ENCODE measurements at regions not wholly inside any gene's neighbourhood (a gene's known extent, or its start where the extent isn't known, plus 50 kb on each side); places are given as distances from the start of the nearest gene placed in this dataset.

DNA sequence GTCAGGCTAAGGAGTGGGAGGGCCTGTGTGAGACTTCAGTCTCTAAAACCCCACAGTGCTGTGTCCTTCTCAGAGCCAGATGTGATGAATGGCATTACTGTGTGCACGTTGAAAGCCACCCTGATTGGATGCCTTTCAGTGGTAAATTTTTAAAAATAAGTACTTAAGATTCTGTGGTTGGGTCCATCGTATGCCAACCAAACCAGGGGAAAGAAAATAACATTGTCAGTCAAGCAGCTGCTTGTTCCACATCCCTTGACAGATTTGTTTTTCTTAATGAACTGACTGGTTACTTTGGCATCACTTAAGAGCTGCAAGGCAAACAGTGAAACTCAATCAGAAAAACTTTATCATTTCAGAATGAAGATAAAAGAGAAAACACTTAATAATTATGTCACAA is 334.0 kb upstream of the NT5E start:
- Histone ChIP-seq H3K36me3 (ENCODE audit: control insufficient read depth, low read length) (no peaks in the 10 kb centered on the region), H3K27ac (ENCODE audit: low read depth, low read length) (no peak overlapping the region), H3K9me2 (replicated peaks; ENCODE audit: control insufficient read depth, low read length) (no peaks in the 10 kb centered on the region), H3K79me2 (ENCODE audit: control insufficient read depth, low read length) (no peaks in the 10 kb centered on the region), H3K4me2 (ENCODE audit: low read length) (no peak overlapping the region), H3K4me3 (ENCODE audit: low read length) (no peak overlapping the region), H3K27me3 (ENCODE audit: control insufficient read depth, low read length) (no peaks in the 10 kb centered on the region), H3F3A (ENCODE audit: control insufficient read depth, insufficient read depth) (no peaks in the 10 kb centered on the region), H4K20me1 (ENCODE audit: control insufficient read depth, insufficient read depth, low read depth, low read length) (no peaks in the 10 kb centered on the region), H3K9me3 (ENCODE audit: control insufficient read depth, insufficient read depth, low read length) (no peaks in the 10 kb centered on the region), H3K4me1 (ENCODE audit: control insufficient read depth, low read length) (no peaks in the 10 kb centered on the region)
- TF ChIP-seq, protein P1, sequence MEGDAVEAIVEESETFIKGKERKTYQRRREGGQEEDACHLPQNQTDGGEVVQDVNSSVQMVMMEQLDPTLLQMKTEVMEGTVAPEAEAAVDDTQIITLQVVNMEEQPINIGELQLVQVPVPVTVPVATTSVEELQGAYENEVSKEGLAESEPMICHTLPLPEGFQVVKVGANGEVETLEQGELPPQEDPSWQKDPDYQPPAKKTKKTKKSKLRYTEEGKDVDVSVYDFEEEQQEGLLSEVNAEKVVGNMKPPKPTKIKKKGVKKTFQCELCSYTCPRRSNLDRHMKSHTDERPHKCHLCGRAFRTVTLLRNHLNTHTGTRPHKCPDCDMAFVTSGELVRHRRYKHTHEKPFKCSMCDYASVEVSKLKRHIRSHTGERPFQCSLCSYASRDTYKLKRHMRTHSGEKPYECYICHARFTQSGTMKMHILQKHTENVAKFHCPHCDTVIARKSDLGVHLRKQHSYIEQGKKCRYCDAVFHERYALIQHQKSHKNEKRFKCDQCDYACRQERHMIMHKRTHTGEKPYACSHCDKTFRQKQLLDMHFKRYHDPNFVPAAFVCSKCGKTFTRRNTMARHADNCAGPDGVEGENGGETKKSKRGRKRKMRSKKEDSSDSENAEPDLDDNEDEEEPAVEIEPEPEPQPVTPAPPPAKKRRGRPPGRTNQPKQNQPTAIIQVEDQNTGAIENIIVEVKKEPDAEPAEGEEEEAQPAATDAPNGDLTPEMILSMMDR (IDR thresholded peaks at IDR 0.05; ENCODE audit: low read depth, low read length, poor library complexity, severe bottlenecking) = no peak
- no peak for TF ChIP-seq EZH2phosphoT487 (IDR thresholded peaks at IDR 0.05; ENCODE audit: borderline replicate concordance, low read length)

DNA sequence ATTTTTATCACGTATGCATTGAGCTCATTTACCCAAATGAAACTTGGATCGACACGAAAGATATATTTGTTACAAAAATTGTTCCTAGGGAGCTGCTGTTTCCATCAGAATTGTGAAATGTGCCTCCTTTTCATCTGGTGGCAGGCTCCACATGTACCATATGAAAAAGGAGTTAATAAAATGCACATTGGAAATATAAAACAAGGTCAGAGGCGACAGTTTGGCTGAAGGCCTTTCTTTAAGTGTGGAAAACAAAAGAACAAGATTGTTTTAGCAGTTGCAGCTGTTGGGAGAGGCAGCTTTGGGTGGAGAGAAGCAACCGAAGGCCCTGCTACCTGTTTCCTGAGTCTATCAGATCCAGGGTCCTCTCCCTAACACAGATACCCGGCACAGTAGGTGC is 334.5 kb upstream of the NT5E start:
- TF ChIP-seq, protein P1 (IDR thresholded peaks at IDR 0.05; ENCODE audit: low read depth, low read length, poor library complexity, severe bottlenecking) = no peak
- TF ChIP-seq EZH2phosphoT487 (IDR thresholded peaks at IDR 0.05; ENCODE audit: borderline replicate concordance, low read length) = no peak
- no peaks in the 10 kb centered on the region for H3F3A ChIP-seq (ENCODE audit: control insufficient read depth, insufficient read depth)
- H4K20me1 ChIP-seq (ENCODE audit: control insufficient read depth, insufficient read depth, low read depth, low read length) = no peaks in the 10 kb centered on the region
- H3K4me3 ChIP-seq (ENCODE audit: low read length) = no peak overlapping the region
- H3K36me3 ChIP-seq (ENCODE audit: control insufficient read depth, low read length) = no peaks in the 10 kb centered on the region
- H3K9me2 ChIP-seq (replicated peaks; ENCODE audit: control insufficient read depth, low read length) = no peaks in the 10 kb centered on the region
- no peaks in the 10 kb centered on the region for H3K79me2 ChIP-seq (ENCODE audit: control insufficient read depth, low read length)
- no peaks in the 10 kb centered on the region for H3K4me1 ChIP-seq (ENCODE audit: control insufficient read depth, low read length)
- H3K27ac ChIP-seq (ENCODE audit: low read depth, low read length) = no peak overlapping the region
- no peaks in the 10 kb centered on the region for H3K27me3 ChIP-seq (ENCODE audit: control insufficient read depth, low read length)
- no peaks in the 10 kb centered on the region for H3K9me3 ChIP-seq (ENCODE audit: control insufficient read depth, insufficient read depth, low read length)
- no peak overlapping the region for H3K4me2 ChIP-seq (ENCODE audit: low read length)

DNA sequence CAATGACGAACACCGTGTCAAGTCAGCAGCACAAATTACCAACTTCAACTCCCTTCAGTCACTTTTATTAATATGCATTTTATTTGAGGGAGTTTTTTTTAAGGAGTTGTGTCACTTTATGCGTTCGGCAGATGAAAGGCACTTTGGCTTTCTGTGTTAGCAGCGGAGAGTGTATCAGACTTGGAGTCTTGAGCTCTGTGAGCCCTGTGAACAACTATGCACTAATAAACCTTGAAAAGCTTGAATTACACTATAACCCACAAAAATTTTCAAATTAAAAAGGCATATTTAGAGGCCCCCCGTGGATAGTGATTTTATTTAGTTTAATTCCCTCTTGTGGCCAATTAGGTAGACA is 335.3 kb upstream of the NT5E start:
- Histone ChIP-seq H3K4me2 (ENCODE audit: low read length) (no peak overlapping the region), H4K20me1 (ENCODE audit: control insufficient read depth, insufficient read depth, low read depth, low read length) (no peaks in the 10 kb centered on the region), H3K27ac (ENCODE audit: low read depth, low read length) (no peak overlapping the region), H3K79me2 (ENCODE audit: control insufficient read depth, low read length) (no peaks in the 10 kb centered on the region), H3K9me2 (replicated peaks; ENCODE audit: control insufficient read depth, low read length) (no peaks in the 10 kb centered on the region), H3K4me3 (ENCODE audit: low read length) (no peak overlapping the region), H3K27me3 (ENCODE audit: control insufficient read depth, low read length) (no peaks in the 10 kb centered on the region), H3F3A (ENCODE audit: control insufficient read depth, insufficient read depth) (no peaks in the 10 kb centered on the region), H3K9me3 (ENCODE audit: control insufficient read depth, insufficient read depth, low read length) (no peaks in the 10 kb centered on the region), H3K4me1 (ENCODE audit: control insufficient read depth, low read length) (no peaks in the 10 kb centered on the region), H3K36me3 (ENCODE audit: control insufficient read depth, low read length) (no peaks in the 10 kb centered on the region)
- TF ChIP-seq, protein P1 (IDR thresholded peaks at IDR 0.05; ENCODE audit: low read depth, low read length, poor library complexity, severe bottlenecking) = no peak
- TF ChIP-seq EZH2phosphoT487 (IDR thresholded peaks at IDR 0.05; ENCODE audit: borderline replicate concordance, low read length) = no peak

Data from DOHH2 (cell line).